SU-DHL-6 (cell line): ENCODE measurements at regions not wholly inside any gene's neighbourhood (a gene's known extent, or its start where the extent isn't known, plus 50 kb on each side); places are given as distances from the start of the nearest gene placed in this dataset.

ENCODE experiments used
- H2AFZ ChIP-seq: fragments of 200-600 bp; sonication (generic); 2 replicates; pipeline ENCODE4 v1.6.1; 2014; ENCODE audit warnings: low read depth, mild to moderate bottlenecking, moderate library complexity, mixed read lengths, antibody characterized with exemption, low read length; ENCODE audit not compliant: severe bottlenecking
- H3F3A ChIP-seq: fragments of 200-600 bp; shearing (Covaris generic); 2 replicates; pipeline ENCODE4 v1.6.0; 2016; ENCODE audit warnings: antibody characterized with exemption, mild to moderate bottlenecking; ENCODE audit not compliant: insufficient read depth
- H3K27ac ChIP-seq: fragments of 200-600 bp; sonication (generic); 2 replicates; pipeline ENCODE4 v1.5.1; 2016; ENCODE audit warnings: low read depth, mild to moderate bottlenecking, low read length, moderate library complexity, mixed read lengths
- H3K27me3 ChIP-seq: fragments of 200-600 bp; sonication (generic), shearing (Covaris generic); 2 replicates; pipeline ENCODE4 v1.6.0; 2014; ENCODE audit warnings: mild to moderate bottlenecking, low read length
- H3K36me3 ChIP-seq: fragments of 200-600 bp; sonication (generic); 2 replicates; pipeline ENCODE4 v1.6.1; 2014; ENCODE audit warnings: mild to moderate bottlenecking, low read length, mixed read lengths
- H3K4me2 ChIP-seq: fragments of 300-600, 200-600 bp; shearing (Covaris generic), sonication (generic); 2 replicates; pipeline ENCODE4 v1.6.0; 2014; ENCODE audit warnings: low read length, low read depth, mild to moderate bottlenecking; ENCODE audit not compliant: poor library complexity, severe bottlenecking
- H3K4me3 ChIP-seq: fragments of 200-600 bp; sonication (generic); 2 replicates; pipeline ENCODE4 v1.5.1; 2014; ENCODE audit warnings: antibody characterized with exemption, low read length, mild to moderate bottlenecking, mixed read lengths; ENCODE audit not compliant: insufficient read depth, poor library complexity, severe bottlenecking
- H3K79me2 ChIP-seq: fragments of 200-600 bp; sonication (generic); 2 replicates; pipeline ENCODE4 v1.6.1; 2014; ENCODE audit warnings: mild to moderate bottlenecking, low read length, moderate library complexity; ENCODE audit not compliant: insufficient read depth
- H3K9ac ChIP-seq: fragments of 200-600 bp; sonication (generic); 2 replicates; pipeline ENCODE4 v1.7.0; 2014; ENCODE audit warnings: mild to moderate bottlenecking, low read length
- H3K9me2 ChIP-seq: fragments of 200-600 bp; sonication (generic); replicated peaks from 2 replicates; pipeline ENCODE4 v1.6.1; 2014; ENCODE audit warnings: low read length; ENCODE audit not compliant: insufficient read depth
- H3K9me3 ChIP-seq: fragments of 200-600 bp; sonication (generic); 2 replicates; pipeline ENCODE4 v1.6.1; 2014; ENCODE audit warnings: low read length, mixed read lengths; ENCODE audit not compliant: insufficient read depth
- H4K20me1 ChIP-seq: fragments of 200-600 bp; sonication (generic); 2 replicates; pipeline ENCODE4 v1.6.1; 2014; ENCODE audit warnings: low read depth, mild to moderate bottlenecking, antibody characterized with exemption, low read length, moderate library complexity, mixed read lengths
- CTCF ChIP-seq: fragments of 200-600 bp; sonication (generic); IDR thresholded peaks from one replicate; pipeline ENCODE4 v1.5.1; 2017; ENCODE audit warnings: antibody characterized with exemption, mild to moderate bottlenecking, low read length, moderate library complexity; ENCODE audit not compliant: insufficient read depth, poor library complexity, severe bottlenecking
- EZH2phosphoT487 ChIP-seq: fragments of 200-600 bp; sonication (generic), shearing (Covaris generic); conservative IDR thresholded peaks from 2 replicates; pipeline ENCODE4 v1.6.1; 2018; ENCODE audit warnings: mild to moderate bottlenecking, antibody characterized with exemption, low read length, moderate library complexity, mixed read lengths

GRCh38 chr11:22431106-22431505 lies 92.9 kb downstream of the SLC17A6 start:
- Histone ChIP-seq H3K27me3 (no peaks in the 10 kb centered on the region), H3F3A (no peaks in the 10 kb centered on the region), H3K4me2 (no peak overlapping the region), H3K9ac (no peak overlapping the region), H3K9me3 (no peaks in the 10 kb centered on the region), H3K9me2 (no peaks in the 10 kb centered on the region), H3K79me2 (no peaks in the 10 kb centered on the region), H3K36me3 (no peaks in the 10 kb centered on the region), H4K20me1 (no peaks in the 10 kb centered on the region), H3K4me3 (no peak overlapping the region), H3K27ac (no peak overlapping the region), H2AFZ (no peak overlapping the region)
- no peak for TF ChIP-seq CTCF
- TF ChIP-seq EZH2phosphoT487 = no peak

- H3K9ac ChIP-seq = no peak overlapping the region
- no peaks in the 10 kb centered on the region for H3K79me2 ChIP-seq
- no peaks in the 10 kb centered on the region for H3K9me2 ChIP-seq
- H3K27ac ChIP-seq = no peak overlapping the region
- no peaks in the 10 kb centered on the region for H3F3A ChIP-seq
- no peaks in the 10 kb centered on the region for H3K36me3 ChIP-seq
- no peaks in the 10 kb centered on the region for H4K20me1 ChIP-seq
- H3K9me3 ChIP-seq = no peaks in the 10 kb centered on the region
- no peak overlapping the region for H2AFZ ChIP-seq
- no peak overlapping the region for H3K4me3 ChIP-seq
- TF ChIP-seq CTCF = no peak
- no peak for TF ChIP-seq EZH2phosphoT487
- no peak overlapping the region for H3K4me2 ChIP-seq
- H3K27me3 ChIP-seq = no peaks in the 10 kb centered on the region
These were observed 92.5 kb downstream of the SLC17A6 start for GRCh38 chr11:22430639-22431038.

GRCh38 chr11:22430141-22430541 lies 92.0 kb downstream of the SLC17A6 start:
- Histone ChIP-seq H3F3A (no peaks in the 10 kb centered on the region), H4K20me1 (no peaks in the 10 kb centered on the region), H3K79me2 (no peaks in the 10 kb centered on the region), H3K9ac (no peak overlapping the region), H3K9me3 (no peaks in the 10 kb centered on the region), H3K9me2 (no peaks in the 10 kb centered on the region), H3K27me3 (no peaks in the 10 kb centered on the region), H2AFZ (no peak overlapping the region), H3K4me3 (no peak overlapping the region), H3K36me3 (no peaks in the 10 kb centered on the region), H3K4me2 (no peak overlapping the region), H3K27ac (no peak overlapping the region)
- TF ChIP-seq EZH2phosphoT487 = no peak
- no peak for TF ChIP-seq CTCF
